Stomach (tissue), 4 donors: ENCODE measurements at regions not wholly inside any gene's neighbourhood (a gene's known extent, or its start where the extent isn't known, plus 50 kb on each side); places are given as distances from the start of the nearest gene placed in this dataset.

Source experiments
- CTCF ChIP-seq, 7 experiments: fragments of 450-650 bp in 4 of 7; fragments of 200-600 bp in 3 of 7; sonication (generic) in 3 of 7; IDR thresholded peaks; one replicate each; pipeline ENCODE4 v1.5.1; 2016 to 2019; ENCODE audit warnings: antibody characterized with exemption in 7 of 7, control low read depth in 2 of 7, mild to moderate bottlenecking in 1 of 7
- EP300 ChIP-seq: sonication (generic); formaldehyde crosslinking; IDR thresholded peaks from one replicate; pipeline ENCODE4 v1.6.1; 2017; ENCODE audit warnings: antibody characterized with exemption
- POLR2A ChIP-seq, 4 donors: fragments of 450-650 bp; IDR thresholded peaks; one replicate each; pipeline ENCODE4 v1.6.1; 2016; ENCODE audit warnings: antibody characterized with exemption in 4 of 4, control low read depth in 2 of 4, mild to moderate bottlenecking in 1 of 4, moderate library complexity in 1 of 4
- POLR2AphosphoS5 ChIP-seq, 3 donors: sonication (generic); formaldehyde crosslinking; IDR thresholded peaks; one replicate each; pipeline ENCODE4 v1.6.1; 2016; ENCODE audit warnings: antibody characterized with exemption in 3 of 3

GRCh38 chr3:148366743-148367410, 330.8 kb upstream of the AGTR1 start:
- no peak for TF ChIP-seq CTCF (IDR thresholded peaks at IDR 0.05)
- no peak for TF ChIP-seq POLR2AphosphoS5 (IDR thresholded peaks at IDR 0.05)
- no peak for TF ChIP-seq POLR2A (IDR thresholded peaks at IDR 0.05)
- no peak for TF ChIP-seq EP300
